SK-N-MC (cell line): ENCODE measurements at regions not wholly inside any gene's neighbourhood (a gene's known extent, or its start where the extent isn't known, plus 50 kb on each side); places are given as distances from the start of the nearest gene placed in this dataset.

Experiments
- EZH2 ChIP-seq: fragments of 200-600 bp; sonication (generic); IDR thresholded peaks from one replicate; pipeline ENCODE4 v1.6.1; 2017; ENCODE audit warnings: antibody characterized with exemption
- POLR2AphosphoS5 ChIP-seq: IDR thresholded peaks from 2 replicates; pipeline ENCODE4 v1.6.1; 2012; ENCODE audit warnings: mild to moderate bottlenecking, low read depth, low read length, borderline replicate concordance

- TF ChIP-seq EZH2 = no peak
- TF ChIP-seq POLR2AphosphoS5 = no peak
Observed at GRCh38 chr12:87836190-87836589, 193.0 kb downstream of the C12orf50 start.
